ENCODE measurements at regions not wholly inside any gene's neighbourhood (a gene's known extent, or its start where the extent isn't known, plus 50 kb on each side); places are given as distances from the start of the nearest gene placed in this dataset.

- DNase-seq = no peak
- POLR2A ChIA-PET = no interaction called here
These were observed 138.4 kb upstream of the LMCD1 start for GRCh38 chr3:8363200-8363599.

GRCh38 chr3:8365541-8365940 lies 136.1 kb upstream of the LMCD1 start:
- Mint-ChIP-seq H3K9me3 (ENCODE audit: insufficient read depth) (peaks cover 9% of the 10 kb centered on the region), H3K4me3 (no peak overlapping the region), H3K27me3 (ENCODE audit: low read depth) (peaks cover 9% of the 10 kb centered on the region), H3K36me3 (ENCODE audit: low read depth) (peaks cover 2% of the 10 kb centered on the region), H3K4me1 (ENCODE audit: low read depth) (no peaks in the 10 kb centered on the region), H3K27ac (no peak overlapping the region)
- ChIA-PET CTCF (no interaction called here), POLR2A (no interaction called here)
- DNase-seq = no peak
- no peak for ATAC-seq

More at GRCh38 chr3:8363200-8363599, 138.4 kb upstream of the LMCD1 start:
- H3K4me1 Mint-ChIP-seq (ENCODE audit: low read depth) = no peaks in the 10 kb centered on the region
- H3K27me3 Mint-ChIP-seq (ENCODE audit: low read depth) = peaks cover 9% of the 10 kb centered on the region
- H3K4me3 Mint-ChIP-seq = no peak overlapping the region
- peaks cover 12% of the 10 kb centered on the region for H3K36me3 Mint-ChIP-seq (ENCODE audit: low read depth)
- CTCF ChIA-PET = no interaction called here
- H3K27ac Mint-ChIP-seq = no peak overlapping the region
- ATAC-seq = no peak
- peaks cover 30% of the 10 kb centered on the region for H3K9me3 Mint-ChIP-seq (ENCODE audit: insufficient read depth)

GRCh38 chr3:8366219-8366810 lies 135.3 kb upstream of the LMCD1 start:
- ChIA-PET POLR2A (no interaction called here), CTCF (no interaction called here)
- Mint-ChIP-seq H3K9me3 (ENCODE audit: insufficient read depth) (peaks cover 2% of the 10 kb centered on the region), H3K27me3 (ENCODE audit: low read depth) (peaks cover 9% of the 10 kb centered on the region), H3K27ac (no peak overlapping the region), H3K36me3 (ENCODE audit: low read depth) (no peaks in the 10 kb centered on the region), H3K4me3 (no peak overlapping the region), H3K4me1 (ENCODE audit: low read depth) (no peaks in the 10 kb centered on the region)
- DNase-seq (no peak), ATAC-seq (no peak)

GRCh38 chr3:8368598-8368997 lies 133.0 kb upstream of the LMCD1 start:
- Mint-ChIP-seq H3K36me3 (ENCODE audit: low read depth) (no peaks in the 10 kb centered on the region), H3K9me3 (ENCODE audit: insufficient read depth) (peaks cover 10% of the 10 kb centered on the region), H3K4me3 (no peak overlapping the region), H3K27me3 (ENCODE audit: low read depth) (peaks cover 7% of the 10 kb centered on the region), H3K4me1 (ENCODE audit: low read depth) (no peaks in the 10 kb centered on the region), H3K27ac (no peak overlapping the region)
- ATAC-seq (no peak), DNase-seq (no peak)
- ChIA-PET CTCF (interaction anchor here (1.1 kb wide), 1 partner anchor 9 kb away, joined by 3 read pairs; no protein-coding TSS in a partner anchor), POLR2A (no interaction called here)

- no peak overlapping the region for H3K4me3 Mint-ChIP-seq
- no peaks in the 10 kb centered on the region for H3K4me1 Mint-ChIP-seq (ENCODE audit: low read depth)
- H3K36me3 Mint-ChIP-seq (ENCODE audit: low read depth) = no peaks in the 10 kb centered on the region
- DNase-seq = no peak
- ATAC-seq = no peak
- H3K9me3 Mint-ChIP-seq (ENCODE audit: insufficient read depth) = peaks cover 10% of the 10 kb centered on the region
- POLR2A ChIA-PET = interaction anchor here (0.7 kb wide), 1 partner anchor 52 kb away, joined by 3 read pairs; no protein-coding TSS in a partner anchor
- H3K27ac Mint-ChIP-seq = no peak overlapping the region
- peaks cover 5% of the 10 kb centered on the region for H3K27me3 Mint-ChIP-seq (ENCODE audit: low read depth)
- CTCF ChIA-PET = interaction anchor here (1.1 kb wide), 1 partner anchor 10 kb away, joined by 3 read pairs; no protein-coding TSS in a partner anchor
These were observed 132.0 kb upstream of the LMCD1 start for GRCh38 chr3:8369638-8370037.

- ATAC-seq (no peak), DNase-seq (no peak)
- Mint-ChIP-seq H3K27me3 (ENCODE audit: low read depth) (peaks cover 3% of the 10 kb centered on the region), H3K27ac (no peak overlapping the region), H3K4me3 (no peak overlapping the region), H3K4me1 (ENCODE audit: low read depth) (no peaks in the 10 kb centered on the region), H3K9me3 (ENCODE audit: insufficient read depth) (peaks cover 10% of the 10 kb centered on the region), H3K36me3 (ENCODE audit: low read depth) (no peaks in the 10 kb centered on the region)
- ChIA-PET CTCF (no interaction called here), POLR2A (no interaction called here)
These were observed 130.5 kb upstream of the LMCD1 start for GRCh38 chr3:8371085-8371551.

- ChIA-PET POLR2A (no interaction called here), CTCF (interaction anchor here (1.1 kb wide), 1 partner anchor 30 kb away, joined by 3 read pairs; no protein-coding TSS in a partner anchor)
- H3K27me3 Mint-ChIP-seq (ENCODE audit: low read depth) = peaks cover 3% of the 10 kb centered on the region
- H3K4me1 Mint-ChIP-seq (ENCODE audit: low read depth) = no peaks in the 10 kb centered on the region
- ATAC-seq = no peak
- H3K27ac Mint-ChIP-seq = no peak overlapping the region
- H3K36me3 Mint-ChIP-seq (ENCODE audit: low read depth) = no peaks in the 10 kb centered on the region
- H3K9me3 Mint-ChIP-seq (ENCODE audit: insufficient read depth) = peaks cover 14% of the 10 kb centered on the region
- DNase-seq = no peak
- no peak overlapping the region for H3K4me3 Mint-ChIP-seq
These were observed 129.6 kb upstream of the LMCD1 start for GRCh38 chr3:8371960-8372463.

GRCh38 chr3:8380904-8381704 lies 120.5 kb upstream of the LMCD1 start:
- no peaks in the 10 kb centered on the region for H3K4me1 Mint-ChIP-seq (ENCODE audit: low read depth)
- ATAC-seq = no peak
- H3K4me3 Mint-ChIP-seq = no peak overlapping the region
- H3K27me3 Mint-ChIP-seq (ENCODE audit: low read depth) = no peaks in the 10 kb centered on the region
- no peak for DNase-seq
- H3K36me3 Mint-ChIP-seq (ENCODE audit: low read depth) = no peaks in the 10 kb centered on the region
- no peak overlapping the region for H3K27ac Mint-ChIP-seq
- ChIA-PET POLR2A (no interaction called here), CTCF (interaction anchor here (1.6 kb wide), 1 partner anchor 56 kb away, joined by 6 read pairs; no protein-coding TSS in a partner anchor)
- peaks cover 9% of the 10 kb centered on the region for H3K9me3 Mint-ChIP-seq (ENCODE audit: insufficient read depth)

GRCh38 chr3:8385848-8386620 lies 115.6 kb upstream of the LMCD1 start:
- ChIA-PET POLR2A (no interaction called here), CTCF (no interaction called here)
- Mint-ChIP-seq H3K27me3 (ENCODE audit: low read depth) (no peaks in the 10 kb centered on the region), H3K27ac (no peak overlapping the region), H3K4me3 (no peak overlapping the region), H3K36me3 (ENCODE audit: low read depth) (no peaks in the 10 kb centered on the region), H3K4me1 (ENCODE audit: low read depth) (no peaks in the 10 kb centered on the region), H3K9me3 (ENCODE audit: insufficient read depth) (peaks cover 4% of the 10 kb centered on the region)
- no peak for DNase-seq
- ATAC-seq = no peak

GRCh38 chr3:8387571-8387970 lies 114.1 kb upstream of the LMCD1 start:
- Mint-ChIP-seq H3K36me3 (ENCODE audit: low read depth) (no peaks in the 10 kb centered on the region), H3K4me3 (no peak overlapping the region)

GRCh38 chr3:8399686-8400085 lies 101.9 kb upstream of the LMCD1 start:
- H3K4me1 Mint-ChIP-seq (ENCODE audit: low read depth) = no peaks in the 10 kb centered on the region
- no peak overlapping the region for H3K4me3 Mint-ChIP-seq
- ATAC-seq = no peak
- H3K9me3 Mint-ChIP-seq (ENCODE audit: insufficient read depth) = no peaks in the 10 kb centered on the region
- no peak for DNase-seq
- ChIA-PET CTCF (no interaction called here), POLR2A (no interaction called here)
- H3K27ac Mint-ChIP-seq = no peak overlapping the region
- H3K36me3 Mint-ChIP-seq (ENCODE audit: low read depth) = no peaks in the 10 kb centered on the region
- H3K27me3 Mint-ChIP-seq (ENCODE audit: low read depth) = no peaks in the 10 kb centered on the region

More at GRCh38 chr3:8387571-8387970, 114.1 kb upstream of the LMCD1 start:
- POLR2A ChIA-PET = no interaction called here
- Mint-ChIP-seq H3K27me3 (ENCODE audit: low read depth) (no peaks in the 10 kb centered on the region), H3K27ac (no peak overlapping the region), H3K9me3 (ENCODE audit: insufficient read depth) (peaks cover 4% of the 10 kb centered on the region), H3K4me1 (ENCODE audit: low read depth) (no peaks in the 10 kb centered on the region)
- CTCF ChIA-PET = interaction anchor here (1.0 kb wide), 1 partner anchor 29 kb away, joined by 3 read pairs; no protein-coding TSS in a partner anchor
- no peak for ATAC-seq
- no peak for DNase-seq

Data from activated CD8-positive, alpha-beta T cell treated with anti-CD3 and anti-CD28 coated beads, Interleukin-2, amount 10 ng/mL, durations not matched to agents 7 days and 5 days (primary cell).